Stimulated activated CD4-positive, alpha-beta T cell treated with anti-CD3 and anti-CD28 coated beads, Interleukin-1b, Interleukin-23, amount 100 ng/mL, for 4 hours (primary cell): ENCODE measurements at regions not wholly inside any gene's neighbourhood (a gene's known extent, or its start where the extent isn't known, plus 50 kb on each side); places are given as distances from the start of the nearest gene placed in this dataset.

Experiments used
- DNase-seq, 2 donors: peaks; one replicate each; pipeline ENCODE4 v3.0.0-alpha.2; 2020; ENCODE audit warnings: low read depth in 2 of 2

- DNase-seq = no peak
Observed at GRCh38 chr5:125720721-125721120, 702.5 kb upstream of the GRAMD2B start.

DNA sequence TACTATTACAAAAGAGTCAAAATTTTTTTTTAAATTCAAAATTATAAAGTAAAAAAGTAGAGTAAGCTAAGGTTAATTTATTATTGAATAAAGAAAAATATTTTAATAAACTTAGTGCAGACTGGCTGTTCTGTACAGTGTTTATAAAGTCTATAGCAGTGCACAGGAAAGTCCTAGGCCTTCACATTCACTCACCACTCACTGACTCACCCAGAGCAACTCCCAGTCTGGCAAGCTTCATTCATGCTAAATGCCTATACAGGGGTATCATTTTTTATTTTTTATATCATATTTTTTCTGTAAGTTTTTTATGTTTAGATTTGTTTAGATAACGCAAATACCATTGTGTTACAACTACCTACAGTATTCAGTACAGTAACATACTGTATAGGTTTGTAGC is 700.7 kb upstream of the GRAMD2B start:
- no peak for DNase-seq

DNA sequence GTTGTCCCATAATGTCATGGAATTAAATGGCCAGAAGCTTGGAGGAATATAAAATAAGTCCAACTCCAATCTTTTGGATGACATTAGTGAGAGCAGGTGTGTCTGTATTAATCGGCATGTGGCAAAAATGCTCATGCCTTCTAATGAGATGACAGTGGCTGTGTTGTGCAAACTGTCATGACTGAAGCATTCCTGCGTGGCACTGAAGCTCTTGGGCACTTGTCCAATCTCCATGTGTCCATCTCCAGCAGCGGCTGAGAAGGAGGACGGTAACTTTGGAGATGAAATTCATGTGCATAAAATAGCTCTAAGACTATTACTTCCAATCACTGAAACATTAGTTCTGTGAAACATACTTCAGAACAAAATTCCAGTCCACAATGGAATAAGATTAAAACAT is 697.5 kb upstream of the GRAMD2B start:
- DNase-seq = no peak

DNA sequence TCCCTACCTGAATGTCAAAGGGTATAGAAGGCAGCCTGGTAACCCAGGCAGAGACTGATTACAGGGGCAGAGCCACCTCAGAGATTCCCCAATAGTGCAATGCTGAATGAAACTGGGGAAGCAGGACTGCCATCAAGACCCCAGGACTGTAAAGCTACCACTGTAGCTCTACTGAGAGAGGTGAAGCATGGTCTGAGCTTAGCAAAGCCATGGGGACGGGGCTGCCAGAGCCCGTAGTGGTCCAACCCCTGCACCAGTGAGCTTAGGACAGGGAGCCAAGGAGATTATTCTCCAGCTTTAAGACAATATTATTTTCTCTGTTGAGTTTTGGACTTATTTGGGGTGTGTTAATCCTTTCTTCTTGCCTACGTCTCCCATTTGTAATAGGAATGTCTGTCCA is 679.3 kb upstream of the GRAMD2B start:
- no peak for DNase-seq

- no peak for DNase-seq
Observed at GRCh38 chr5:125746917-125747316, 676.3 kb upstream of the GRAMD2B start.

DNA sequence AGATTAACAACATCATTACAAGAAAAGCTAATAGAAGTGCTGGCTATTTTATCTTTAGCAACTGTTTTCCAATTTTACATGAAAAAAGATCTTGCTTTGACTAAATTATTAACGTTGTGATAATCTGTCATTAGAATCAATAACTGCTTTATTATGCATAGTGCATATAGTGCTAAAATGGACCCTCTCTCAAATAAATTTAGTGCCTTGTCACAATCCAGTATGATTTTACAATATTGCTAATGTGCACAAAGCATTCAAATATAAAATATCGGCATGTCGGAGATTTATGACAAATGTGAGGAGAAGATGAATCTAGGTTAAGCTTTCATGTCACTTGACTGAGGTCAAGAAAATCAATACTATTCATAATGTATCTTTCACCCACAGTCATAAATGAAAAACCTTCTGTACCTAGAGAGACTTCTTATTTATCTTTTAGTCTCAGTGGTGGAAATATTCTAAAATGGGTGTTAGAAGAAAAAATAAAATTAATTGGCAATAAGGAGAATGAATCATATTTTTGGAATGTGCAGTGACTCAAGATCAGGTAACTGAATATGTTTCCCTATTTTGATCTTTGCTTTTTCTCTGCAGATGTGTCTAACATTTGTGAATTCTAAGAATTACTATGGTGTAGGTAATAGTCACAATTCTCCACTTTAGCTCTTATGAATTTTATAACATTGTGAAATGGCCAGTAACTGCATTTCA is 672.9 kb upstream of the GRAMD2B start:
- DNase-seq = no peak

DNA sequence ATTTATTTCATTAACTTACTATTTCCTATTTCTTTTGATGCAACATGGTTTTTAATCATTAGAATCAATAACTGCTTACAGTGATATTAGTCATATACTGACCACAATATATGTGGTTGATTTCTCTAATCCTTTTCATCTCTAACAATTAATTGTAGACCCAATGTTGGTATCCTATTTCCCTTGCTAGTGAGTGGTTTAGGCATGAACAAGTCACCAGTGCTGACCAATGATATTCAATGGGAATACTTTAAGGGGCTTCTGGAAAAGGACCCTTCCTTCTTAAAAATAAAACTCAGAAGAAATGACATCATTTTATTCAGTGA is 672.4 kb upstream of the GRAMD2B start:
- DNase-seq = no peak

GRCh38 chr5:125756456-125756855 is 666.8 kb upstream of the GRAMD2B start:
- no peak for DNase-seq

GRCh38 chr5:125766706-125767105 is 656.5 kb upstream of the GRAMD2B start:
- DNase-seq = no peak

DNA sequence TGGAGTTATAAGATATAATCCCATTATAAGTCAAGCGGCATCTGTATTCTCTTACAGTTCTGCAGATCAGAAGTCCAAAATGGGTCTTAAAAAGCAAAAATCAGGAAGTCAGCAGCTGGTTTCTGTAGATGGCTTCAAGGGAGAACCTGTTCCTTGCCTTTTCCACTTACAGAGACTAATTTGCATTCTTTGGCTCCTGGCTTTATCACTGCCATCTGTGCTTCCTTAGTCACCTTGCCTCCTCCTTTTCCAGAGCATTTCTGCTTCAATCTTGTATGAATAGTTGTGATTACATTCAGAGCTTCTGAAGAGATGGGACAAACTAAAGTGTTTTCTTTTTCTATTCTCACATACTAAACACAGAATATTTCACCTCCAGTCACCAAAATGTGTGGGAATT is 647.3 kb upstream of the GRAMD2B start:
- DNase-seq = no peak

GRCh38 chr5:125776656-125777139 is 646.5 kb upstream of the GRAMD2B start:
- DNase-seq = no peak

DNA sequence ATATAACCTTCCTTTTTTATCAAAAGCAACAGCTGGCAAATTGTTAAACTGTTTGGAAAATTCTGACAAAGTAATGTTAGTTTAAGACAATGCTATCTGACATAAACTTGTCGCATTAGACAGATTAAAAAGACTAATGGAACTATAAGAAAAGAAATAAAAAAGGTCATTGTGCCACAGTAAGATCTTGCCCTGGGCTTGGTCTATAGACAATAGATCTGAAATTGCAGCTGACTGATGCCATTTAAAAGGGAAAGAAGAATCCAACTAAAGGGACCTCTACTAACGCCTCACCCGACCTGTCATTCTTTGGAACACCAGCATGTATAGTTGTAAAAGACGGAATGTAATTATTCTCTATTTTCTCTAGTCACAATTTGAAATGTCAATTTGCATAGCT is 644.4 kb upstream of the GRAMD2B start:
- DNase-seq = no peak

- DNase-seq = no peak
Observed at GRCh38 chr5:125785407-125785806, 637.8 kb upstream of the GRAMD2B start.

- no peak for DNase-seq
Observed at GRCh38 chr5:125786021-125786420, 637.2 kb upstream of the GRAMD2B start.

GRCh38 chr5:125793470-125793869 is 629.7 kb upstream of the GRAMD2B start:
- DNase-seq = no peak

DNA sequence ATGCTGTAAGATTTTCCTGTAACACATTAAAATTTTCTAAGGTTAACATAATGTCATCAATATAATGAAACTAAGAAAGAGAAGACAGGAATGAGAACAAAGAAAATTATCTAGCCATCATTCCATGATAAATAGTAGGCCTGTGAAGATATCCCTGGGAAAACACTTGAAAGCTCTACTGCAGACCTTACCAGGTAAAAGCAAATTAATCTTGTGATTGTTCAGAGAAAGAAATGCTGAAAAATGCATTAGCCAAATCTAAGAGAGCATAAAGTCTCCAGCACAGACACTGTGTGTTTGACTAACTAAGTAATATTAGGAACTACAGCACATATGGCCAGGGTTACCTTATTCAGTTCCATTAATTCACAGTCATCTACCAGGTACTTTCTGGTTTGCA is 628.3 kb upstream of the GRAMD2B start:
- no peak for DNase-seq

- no peak for DNase-seq
Observed at GRCh38 chr5:125798307-125798706, 624.9 kb upstream of the GRAMD2B start.

DNA sequence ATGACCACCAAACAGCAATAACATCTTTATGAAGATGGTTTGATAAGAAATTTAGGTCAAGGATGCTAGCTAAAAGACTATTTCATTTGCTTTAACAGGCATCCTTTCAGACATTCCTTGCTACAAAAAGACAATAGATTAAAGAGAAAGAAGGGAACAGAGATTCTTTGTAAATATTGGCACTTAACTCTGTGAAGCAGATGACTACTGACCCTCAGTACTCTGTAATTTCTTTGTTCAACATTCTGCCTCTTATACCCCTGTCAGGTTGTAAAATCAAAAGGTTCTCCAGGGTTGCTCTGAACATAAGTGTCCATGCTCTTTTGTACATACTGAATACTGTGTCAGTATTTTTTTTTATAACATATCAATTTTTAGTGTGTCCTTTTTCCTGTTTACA is 610.6 kb upstream of the GRAMD2B start:
- no peak for DNase-seq

DNA sequence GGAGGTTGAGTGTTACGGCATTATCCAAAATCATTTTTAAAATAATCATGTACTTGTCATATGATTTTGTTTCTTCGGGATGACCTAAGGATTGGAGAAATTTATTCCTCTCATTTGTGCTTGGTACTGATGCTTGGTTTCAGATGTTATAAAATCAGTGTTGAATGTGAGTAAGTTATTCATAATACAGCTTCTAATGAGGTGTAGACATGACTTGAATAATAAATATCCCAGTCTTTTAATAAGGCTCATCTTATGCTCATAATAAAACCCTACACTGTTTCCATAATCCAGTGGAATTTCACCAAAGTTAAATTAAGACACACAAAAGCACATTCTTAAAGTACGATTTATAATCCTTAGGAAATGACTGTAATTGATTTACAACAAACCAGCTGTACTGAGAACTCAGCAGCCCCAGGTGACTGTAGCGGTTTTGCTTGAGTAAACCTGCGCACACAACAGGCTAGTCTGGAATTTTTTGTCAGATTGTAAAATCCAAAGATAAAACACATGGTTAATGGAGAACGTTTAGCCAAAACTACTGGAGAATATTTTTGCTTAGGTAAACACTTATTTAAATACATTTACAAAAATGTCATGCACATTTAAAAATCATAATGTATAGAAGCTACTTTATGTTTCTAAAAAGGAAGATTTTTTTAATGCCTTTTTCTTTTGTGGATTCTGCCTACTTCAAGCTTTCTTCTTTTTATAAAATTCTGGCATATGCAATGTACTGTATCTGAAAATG is 609.8 kb upstream of the GRAMD2B start:
- DNase-seq = no peak

DNA sequence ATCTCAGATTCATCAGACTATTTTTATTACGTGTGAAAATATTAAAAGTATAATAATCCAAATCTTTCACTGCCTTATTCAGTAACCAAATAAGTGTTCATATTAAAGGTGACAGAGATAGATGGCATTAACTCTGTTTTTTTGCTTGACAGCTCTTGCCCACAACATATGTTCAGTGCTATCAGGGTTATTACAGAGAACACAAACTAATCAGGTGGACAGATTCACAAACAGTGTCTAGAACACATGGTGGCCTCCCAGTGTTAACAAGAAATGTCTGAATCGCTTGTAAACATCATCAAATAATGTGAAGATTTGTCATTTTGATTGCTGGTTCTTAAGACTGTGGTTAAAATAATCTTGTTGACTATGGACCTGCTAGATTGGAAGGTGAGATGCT is 609.1 kb upstream of the GRAMD2B start:
- DNase-seq = no peak

GRCh38 chr5:125823572-125823971 is 599.6 kb upstream of the GRAMD2B start:
- DNase-seq = no peak

GRCh38 chr5:125826214-125826613 is 597.0 kb upstream of the GRAMD2B start:
- DNase-seq = no peak

- DNase-seq = no peak
Observed at GRCh38 chr5:125829349-125829748, 593.9 kb upstream of the GRAMD2B start.

DNA sequence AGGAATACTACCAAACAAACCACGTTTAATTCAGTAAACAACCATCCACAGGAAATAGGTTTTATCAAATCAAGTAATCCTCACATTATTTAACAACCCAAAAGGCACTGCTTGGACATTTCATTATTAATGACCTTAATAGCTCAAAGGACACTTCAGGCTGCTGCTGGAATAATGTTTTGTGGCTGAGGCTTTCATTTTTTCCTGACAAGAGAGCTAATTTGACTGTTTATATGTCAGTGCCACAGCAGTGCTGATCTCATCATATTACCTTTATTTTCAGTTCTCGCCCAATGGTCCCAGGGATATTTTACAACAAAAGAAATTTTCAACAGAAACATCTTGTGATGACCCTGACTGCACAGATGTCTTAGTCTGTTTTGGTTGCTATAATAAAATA is 589.8 kb upstream of the GRAMD2B start:
- no peak for DNase-seq
